IMR-90 (cell line): ENCODE measurements at regions not wholly inside any gene's neighbourhood (a gene's known extent, or its start where the extent isn't known, plus 50 kb on each side); places are given as distances from the start of the nearest gene placed in this dataset.
A peak's percentile ranks its signal among the peaks of the same experiment; 100 is the strongest.

Experiments used
- ATAC-seq: fragments of 200-7000 bp; cut with Tn5 transposase; 2 replicates; pipeline ENCODE4 v1.9.1; 2020; ENCODE audit warnings: low read depth, mild to moderate bottlenecking, moderate library complexity
- BruUV-seq: library from RNA; stranded (reverse); fragments of 400-500 nt; replicated peaks from 2 replicates; lab custom pipeline; 2021; lab: Mats Ljungman, UMichigan
- CTCF ChIA-PET: fragments of 300-600 bp; formaldehyde crosslinking; extraction: SDS; loops from one replicate; lab custom pipeline; 2021; ENCODE audit warnings: antibody characterized with exemption; lab: Yijun Ruan, JAX
- POLR2A ChIA-PET: fragments of 300-600 bp; sonication (Branson Sonifier 250); formaldehyde crosslinking; loops from one replicate; lab custom pipeline; 2022; ENCODE audit warnings: antibody characterized with exemption; ENCODE audit not compliant: unreplicated experiment; lab: Charles Lee
- DNase-seq: peaks from one replicate; pipeline ENCODE4 v3.0.0; 2013
- H2AFZ ChIP-seq: replicated peaks from 2 replicates; pipeline ENCODE3; 2013; ENCODE audit warnings: low read length, mild to moderate bottlenecking; ENCODE audit not compliant: poor library complexity
- H2AK5ac ChIP-seq: 2 replicates; pipeline ENCODE4 v1.6.1; 2013; ENCODE audit warnings: low read depth, low read length, inconsistent platforms
- H2AK9ac ChIP-seq: replicated peaks from 2 replicates; pipeline ENCODE3; 2013; ENCODE audit warnings: mild to moderate bottlenecking, low read depth, low read length, moderate library complexity; ENCODE audit not compliant: poor library complexity
- H2BK120ac ChIP-seq: 2 replicates; pipeline ENCODE4 v1.6.1; 2013; ENCODE audit warnings: low read depth, low read length, inconsistent platforms
- H2BK15ac ChIP-seq: 3 replicates; pipeline ENCODE4 v1.6.1; 2013; ENCODE audit warnings: low read depth, low read length, inconsistent platforms
- H2BK20ac ChIP-seq: 2 replicates; pipeline ENCODE4 v1.6.1; 2013; ENCODE audit warnings: low read depth, mild to moderate bottlenecking, inconsistent platforms, low read length, moderate library complexity
- H2BK5ac ChIP-seq: 2 replicates; pipeline ENCODE4 v1.6.1; 2013; ENCODE audit warnings: mild to moderate bottlenecking, low read depth, low read length, inconsistent platforms; ENCODE audit not compliant: poor library complexity, severe bottlenecking
- H3K14ac ChIP-seq: replicated peaks from 2 replicates; pipeline ENCODE4 v1.6.1; 2013; ENCODE audit warnings: low read depth, low read length, inconsistent platforms
- H3K18ac ChIP-seq: 2 replicates; pipeline ENCODE4 v1.6.1; 2013; ENCODE audit warnings: low read depth, low read length, control low read depth
- H3K23ac ChIP-seq: 2 replicates; pipeline ENCODE4 v1.6.1; 2013; ENCODE audit warnings: low read depth, low read length, inconsistent platforms
- H3K27ac ChIP-seq: 2 replicates; pipeline ENCODE4 v1.5.1; 2013; ENCODE audit warnings: mild to moderate bottlenecking, control low read depth, low read length; ENCODE audit not compliant: insufficient read depth
- H3K27me3 ChIP-seq: 2 replicates; pipeline ENCODE4 v1.6.1; 2013; ENCODE audit warnings: low read length; ENCODE audit not compliant: control insufficient read depth, insufficient read depth
- H3K36me3 ChIP-seq: 2 replicates; pipeline ENCODE4 v1.6.1; 2013; ENCODE audit warnings: low read length, mixed read lengths; ENCODE audit not compliant: control insufficient read depth, insufficient read depth
- H3K4ac ChIP-seq: 2 replicates; pipeline ENCODE4 v1.6.1; 2013; ENCODE audit warnings: low read depth, low read length, inconsistent platforms
- H3K4me1 ChIP-seq: 2 replicates; pipeline ENCODE4 v1.6.1; 2013; ENCODE audit warnings: low read length, mixed read lengths; ENCODE audit not compliant: control insufficient read depth, insufficient read depth
- H3K4me2 ChIP-seq: 2 replicates; pipeline ENCODE4 v1.6.1; 2013; ENCODE audit warnings: low read depth, mild to moderate bottlenecking, control low read depth, low read length, moderate library complexity
- H3K4me3 ChIP-seq: 2 replicates; pipeline ENCODE4 v1.5.1; 2013; ENCODE audit warnings: low read depth, mild to moderate bottlenecking, control low read depth, low read length, moderate library complexity; ENCODE audit not compliant: insufficient read depth
- H3K56ac ChIP-seq: 2 replicates; pipeline ENCODE4 v1.6.1; 2013; ENCODE audit warnings: low read length, inconsistent platforms; ENCODE audit not compliant: insufficient read depth; ENCODE audit errors: extremely low read depth
- H3K79me1 ChIP-seq, 2 experiments: 2 replicates each; pipeline ENCODE4 v1.6.1; 2013; ENCODE audit warnings: low read length in 2 of 2, inconsistent platforms in 1 of 2, low read depth in 1 of 2
- H3K9ac ChIP-seq: 2 replicates; pipeline ENCODE4 v1.6.1; 2013; ENCODE audit warnings: low read depth, low read length, control low read depth
- H3K9me1 ChIP-seq: 2 replicates; pipeline ENCODE4 v1.6.1; 2013; ENCODE audit warnings: low read length, inconsistent platforms; ENCODE audit not compliant: insufficient read depth
- H3K9me3 ChIP-seq: 2 replicates; pipeline ENCODE4 v1.6.1; 2013; ENCODE audit warnings: low read length; ENCODE audit not compliant: control insufficient read depth, insufficient read depth
- H4K20me1 ChIP-seq: 2 replicates; pipeline ENCODE4 v1.6.1; 2013; ENCODE audit warnings: low read length, inconsistent platforms; ENCODE audit not compliant: insufficient read depth
- H4K5ac ChIP-seq: 2 replicates; pipeline ENCODE4 v1.6.1; 2013; ENCODE audit warnings: mild to moderate bottlenecking, low read depth, low read length, control low read depth
- H4K8ac ChIP-seq, 2 experiments: 2 replicates each; pipeline ENCODE4 v1.6.1; 2013; ENCODE audit warnings: low read depth in 2 of 2, low read length in 2 of 2, control low read depth in 1 of 2, inconsistent platforms in 1 of 2
- H4K91ac ChIP-seq: 2 replicates; pipeline ENCODE4 v1.6.1; 2013; ENCODE audit warnings: low read depth, low read length, inconsistent platforms; ENCODE audit not compliant: insufficient read depth
- MAFK ChIP-seq: IDR thresholded peaks from 2 replicates; pipeline ENCODE4 v1.6.1; 2012; ENCODE audit warnings: low read depth, low read length, improper control_type of control experiment
- MXI1 ChIP-seq: IDR thresholded peaks from 2 replicates; pipeline ENCODE4 v1.6.1; 2012; ENCODE audit warnings: low read depth, mild to moderate bottlenecking, low read length, moderate library complexity, borderline replicate concordance
- RFX5 ChIP-seq: IDR thresholded peaks from 2 replicates; pipeline ENCODE4 v1.8.0; 2012; ENCODE audit warnings: low read depth, mild to moderate bottlenecking, low read length, moderate library complexity
- dilution Hi-C: fragments of 300-500 bp; cut with HindIII; formaldehyde crosslinking; loops from one replicate; pipeline ENCODE4 v1.14.3; 2018; ENCODE audit warnings: low sequenced_read_pairs; ENCODE audit not compliant: unreplicated experiment
- in situ Hi-C: fragments of 300-500 bp; cut with MboI; formaldehyde crosslinking; loops from 3 replicates; pipeline ENCODE4 v1.14.3; 2019; ENCODE audit warnings: low sequenced_read_pairs, inconsistent platforms, mixed read lengths
- intact Hi-C: fragments of 100-400 bp; cut with micrococcal nuclease; formaldehyde crosslinking; loops from 2 replicates; pipeline ENCODE4 v1.10.0; 2022

- dilution Hi-C loops: no loop called here
- H2BK120ac ChIP-seq: no peak overlapping the region
- BruUV-seq: no TSS peak
Observed at GRCh38 chr2:138102664-138103063, 138.4 kb downstream of the HNMT start.

More at GRCh38 chr2:138102664-138103063, 138.4 kb downstream of the HNMT start:
- H3K56ac ChIP-seq: no peak overlapping the region
- no peaks in the 10 kb centered on the region for H3K9me3 ChIP-seq
- H2BK15ac ChIP-seq: no peak overlapping the region
- H3K36me3 ChIP-seq: no peaks in the 10 kb centered on the region
- no peak overlapping the region for H2AK5ac ChIP-seq
- no peak overlapping the region for H3K23ac ChIP-seq
- no peak overlapping the region for H2BK5ac ChIP-seq
- H3K14ac ChIP-seq: no peak overlapping the region
- H3K4me1 ChIP-seq: no peaks in the 10 kb centered on the region
- H3K27ac ChIP-seq: no peak overlapping the region
- ChIA-PET POLR2A (interaction anchor here (0.5 kb wide), 1 partner anchor 147 kb away, joined by 3 read pairs; no protein-coding TSS in a partner anchor), CTCF (no interaction called here)
- H3K4me3 ChIP-seq: no peak overlapping the region
- DNase-seq (no peak), ATAC-seq (no peak)
- no peak overlapping the region for H2AFZ ChIP-seq
- H4K5ac ChIP-seq: no peak overlapping the region
- in situ Hi-C loops: no loop called here
- no peak overlapping the region for H3K18ac ChIP-seq
- H3K4me2 ChIP-seq: no peak overlapping the region
- intact Hi-C loops: no loop called here
- H4K8ac ChIP-seq: no peak overlapping the region
- H4K91ac ChIP-seq: no peak overlapping the region
- H2AK9ac ChIP-seq: no peak overlapping the region
- no peak overlapping the region for H3K4ac ChIP-seq
- H2BK20ac ChIP-seq: no peak overlapping the region
- H3K79me1 ChIP-seq: no peaks in the 10 kb centered on the region
- no peaks in the 10 kb centered on the region for H4K20me1 ChIP-seq
- no peak overlapping the region for H3K9ac ChIP-seq
- H3K9me1 ChIP-seq: no peaks in the 10 kb centered on the region
- TF ChIP-seq MXI1: no peak
- TF ChIP-seq MAFK: peak; percentile 92
- TF ChIP-seq RFX5: no peak
- no peaks in the 10 kb centered on the region for H3K27me3 ChIP-seq
